GM12864 (cell line): ENCODE measurements at regions not wholly inside any gene's neighbourhood (a gene's known extent, or its start where the extent isn't known, plus 50 kb on each side); places are given as distances from the start of the nearest gene placed in this dataset.

ENCODE experiments used
- DNase-seq: peaks from one replicate; pipeline ENCODE4 v3.0.0-alpha.2; 2011; ENCODE audit warnings: low read depth
- H3K4me3 ChIP-seq: 2 replicates; pipeline ENCODE4 v1.5.1; 2011; ENCODE audit warnings: mild to moderate bottlenecking, low read depth, low read length, control low read depth
- TF ChIP-seq, protein P1 (sequence below): IDR thresholded peaks from 2 replicates; pipeline ENCODE4 v1.5.1; 2011; ENCODE audit warnings: low read depth, mild to moderate bottlenecking, moderate library complexity, low read length, control low read depth, inconsistent platforms; ENCODE audit errors: missing control alignments

DNA sequence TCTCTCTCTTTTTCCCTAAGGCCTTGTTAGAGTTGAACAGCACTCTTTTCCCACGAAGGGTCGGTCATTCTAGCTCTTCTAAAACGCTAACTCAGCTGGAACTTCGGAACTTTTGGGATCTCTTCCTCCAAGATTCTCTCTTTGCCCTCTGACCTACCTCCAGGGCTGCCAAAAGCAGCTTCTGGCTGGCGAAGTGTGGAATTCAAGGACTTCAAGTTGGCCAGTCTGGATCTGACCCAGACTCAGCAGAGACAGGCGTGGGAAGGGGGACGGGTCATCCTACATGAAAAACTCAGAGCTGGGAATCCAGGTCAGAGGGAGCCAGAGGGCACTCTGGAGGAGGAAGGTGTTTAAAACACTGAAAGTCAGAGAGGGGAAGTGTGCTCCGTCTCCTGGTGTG lies 305.5 kb upstream of the HDAC4 start:
- DNase-seq: no peak
- TF ChIP-seq, protein P1, sequence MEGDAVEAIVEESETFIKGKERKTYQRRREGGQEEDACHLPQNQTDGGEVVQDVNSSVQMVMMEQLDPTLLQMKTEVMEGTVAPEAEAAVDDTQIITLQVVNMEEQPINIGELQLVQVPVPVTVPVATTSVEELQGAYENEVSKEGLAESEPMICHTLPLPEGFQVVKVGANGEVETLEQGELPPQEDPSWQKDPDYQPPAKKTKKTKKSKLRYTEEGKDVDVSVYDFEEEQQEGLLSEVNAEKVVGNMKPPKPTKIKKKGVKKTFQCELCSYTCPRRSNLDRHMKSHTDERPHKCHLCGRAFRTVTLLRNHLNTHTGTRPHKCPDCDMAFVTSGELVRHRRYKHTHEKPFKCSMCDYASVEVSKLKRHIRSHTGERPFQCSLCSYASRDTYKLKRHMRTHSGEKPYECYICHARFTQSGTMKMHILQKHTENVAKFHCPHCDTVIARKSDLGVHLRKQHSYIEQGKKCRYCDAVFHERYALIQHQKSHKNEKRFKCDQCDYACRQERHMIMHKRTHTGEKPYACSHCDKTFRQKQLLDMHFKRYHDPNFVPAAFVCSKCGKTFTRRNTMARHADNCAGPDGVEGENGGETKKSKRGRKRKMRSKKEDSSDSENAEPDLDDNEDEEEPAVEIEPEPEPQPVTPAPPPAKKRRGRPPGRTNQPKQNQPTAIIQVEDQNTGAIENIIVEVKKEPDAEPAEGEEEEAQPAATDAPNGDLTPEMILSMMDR: no peak

DNA sequence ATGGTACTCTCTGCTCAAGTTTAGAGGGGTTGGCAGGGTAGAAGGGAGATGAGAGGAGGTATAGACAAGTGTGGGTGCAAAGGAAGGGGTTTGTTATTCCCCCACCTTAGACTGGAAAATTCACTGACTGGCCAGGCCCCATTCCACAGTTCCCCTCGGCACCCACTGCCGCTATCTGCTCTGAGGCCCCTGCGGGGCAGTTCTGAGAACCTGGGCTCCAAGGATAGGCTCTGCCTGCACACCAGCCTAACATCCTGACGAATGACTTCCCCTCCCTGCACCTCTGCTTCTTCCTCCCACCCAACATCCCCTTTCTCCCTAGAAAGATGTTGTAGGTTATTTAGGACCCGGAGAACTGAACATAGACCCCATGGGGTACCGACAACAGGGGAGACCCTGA lies 303.9 kb upstream of the HDAC4 start:
- DNase-seq: no peak
- H3K4me3 ChIP-seq: no peak overlapping the region
- TF ChIP-seq, protein P1: no peak

More for the DNA sequence above, 305.5 kb upstream of the HDAC4 start:
- no peak overlapping the region for H3K4me3 ChIP-seq

DNA sequence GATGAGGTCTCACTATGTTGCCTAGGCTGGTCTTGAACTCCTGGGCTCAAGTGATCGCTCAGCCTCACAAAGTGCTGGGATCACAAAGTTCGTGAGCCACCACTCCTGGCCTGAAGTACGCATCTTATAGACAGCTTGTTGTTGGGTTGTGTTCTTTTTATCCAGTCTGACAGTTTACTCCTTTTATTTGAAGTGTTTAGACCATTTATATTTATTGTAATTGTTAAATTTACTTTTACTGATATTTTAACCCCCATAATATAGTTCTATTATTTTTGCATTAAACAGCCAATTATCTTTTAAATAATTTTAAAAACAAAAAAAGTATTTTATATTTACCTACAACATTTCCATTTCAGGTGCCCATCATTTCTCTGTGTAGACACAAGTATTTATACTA lies 303.0 kb upstream of the HDAC4 start:
- no peak for DNase-seq
- no peak overlapping the region for H3K4me3 ChIP-seq
- TF ChIP-seq, protein P1: no peak

DNA sequence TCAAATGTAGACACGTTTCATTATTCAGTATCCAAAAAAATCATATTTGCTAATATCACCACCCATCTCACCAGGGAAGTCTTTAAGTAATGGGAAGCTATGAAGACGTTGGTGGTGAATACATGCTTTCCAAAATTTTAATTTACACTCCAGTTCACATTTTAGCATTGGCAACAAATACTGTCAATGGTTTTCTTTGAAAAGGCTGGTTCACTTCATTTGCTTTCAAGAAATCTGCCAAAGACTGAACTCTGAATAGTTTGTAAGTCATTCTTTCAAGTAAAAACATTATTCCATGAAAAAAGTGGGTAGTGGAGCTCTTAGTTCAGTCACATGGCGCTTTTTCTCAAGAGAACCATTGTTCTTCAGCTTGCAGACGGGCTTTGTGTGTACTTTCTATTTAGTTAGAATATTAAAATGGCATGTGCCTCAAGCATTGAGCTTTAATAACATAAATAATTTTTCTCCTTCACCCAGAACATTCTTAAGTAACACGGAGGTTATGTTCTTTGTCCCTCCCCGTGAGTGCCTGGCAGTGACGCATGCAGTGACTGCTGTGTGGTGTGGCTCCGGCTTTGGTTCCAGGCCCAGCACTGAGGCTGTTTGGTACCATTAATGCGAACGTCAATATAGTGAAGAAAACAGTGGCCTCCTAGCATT lies 300.0 kb upstream of the HDAC4 start:
- DNase-seq: no peak
- H3K4me3 ChIP-seq: no peak overlapping the region
- TF ChIP-seq, protein P1: no peak

DNA sequence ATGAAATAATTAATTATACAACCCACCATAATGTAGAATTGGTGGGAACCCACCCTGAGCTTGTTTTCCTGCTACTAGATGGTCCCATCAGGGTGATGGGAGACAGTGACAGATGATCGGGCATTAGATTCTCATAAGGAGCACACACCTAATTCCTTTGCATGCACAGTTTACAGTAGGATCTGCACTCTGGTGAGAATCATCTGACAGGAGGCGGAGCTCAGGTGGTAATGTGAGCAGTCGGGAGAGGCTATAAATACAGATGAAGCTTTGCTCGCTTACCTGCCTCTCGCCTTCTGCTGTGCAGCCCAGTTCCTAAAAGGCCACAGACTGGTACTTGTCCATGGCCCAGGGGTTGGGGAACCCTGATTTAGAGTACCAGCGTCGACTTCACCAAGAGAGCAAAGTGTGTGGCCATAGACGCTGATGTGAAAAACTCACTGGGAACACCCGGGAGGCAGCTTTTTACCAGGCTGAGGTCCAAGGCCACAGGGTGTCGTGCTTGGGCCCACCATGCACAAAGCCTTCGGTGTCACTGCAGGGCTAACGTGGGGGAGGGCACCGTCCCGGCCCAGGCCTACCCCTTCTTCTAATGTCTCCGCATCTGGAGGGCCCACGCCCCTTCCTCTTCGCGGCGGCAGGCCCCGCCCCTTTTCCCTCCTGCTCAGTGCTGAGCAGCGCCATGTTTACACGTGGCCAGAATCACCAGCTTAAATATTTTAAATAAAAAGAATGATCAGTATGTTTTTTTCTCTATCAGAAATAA lies 296.8 kb upstream of the HDAC4 start:
- TF ChIP-seq, protein P1: no peak
- no peak for DNase-seq

DNA sequence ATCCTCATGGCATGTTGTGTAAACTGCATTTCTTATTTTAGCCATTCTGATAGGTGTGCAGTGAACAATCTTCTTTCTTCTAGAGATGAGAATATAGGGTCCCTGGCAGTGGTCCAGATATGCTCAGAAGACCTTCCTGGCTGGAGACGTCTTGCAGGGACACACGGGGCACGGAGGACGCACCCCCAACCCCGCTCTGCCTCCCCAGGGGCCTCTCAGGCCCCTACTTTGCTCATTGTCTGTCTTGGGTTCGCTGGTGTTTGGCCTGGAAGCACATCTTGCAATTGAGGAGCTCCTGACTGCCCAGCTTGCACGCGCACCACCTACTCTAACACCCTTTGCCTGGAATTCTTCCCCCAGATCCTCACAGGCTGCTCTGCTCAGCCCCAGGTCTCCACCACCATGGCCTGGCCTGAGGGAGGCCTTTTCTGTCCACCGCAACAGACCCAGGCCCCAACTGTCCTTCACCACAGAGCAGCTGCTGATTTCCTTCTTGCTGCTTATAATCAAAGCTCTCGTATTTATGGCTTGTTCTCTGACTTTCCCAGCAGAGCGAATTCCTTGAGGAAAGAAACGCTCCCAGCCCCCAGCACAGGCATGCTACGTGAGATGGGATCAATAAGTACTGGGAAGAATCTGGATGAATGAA lies 295.9 kb upstream of the HDAC4 start:
- no peak for DNase-seq
- TF ChIP-seq, protein P1: no peak
- no peak overlapping the region for H3K4me3 ChIP-seq

More for the DNA sequence above, 296.8 kb upstream of the HDAC4 start:
- H3K4me3 ChIP-seq: no peak overlapping the region
